ENCODE measurements at regions not wholly inside any gene's neighbourhood (a gene's known extent, or its start where the extent isn't known, plus 50 kb on each side); places are given as distances from the start of the nearest gene placed in this dataset.
A peak's percentile ranks its signal among the peaks of the same experiment; 100 is the strongest.

GRCh38 chr3:197364410-197365071 lies 66.1 kb upstream of the DLG1 start (continued):
- TF ChIP-seq TBX2 (CRISPR knock-in tag; IDR thresholded peaks at IDR 0.05; ENCODE audit: borderline replicate concordance) (peak; percentile 92), MTA3 (CRISPR knock-in tag; IDR thresholded peaks at IDR 0.05) (no peak), STAG1 (CRISPR knock-in tag; IDR thresholded peaks at IDR 0.05) (peak; percentile 10; the same call in 1 of the 2 replicates), NFIB (CRISPR knock-in tag; IDR thresholded peaks at IDR 0.05; ENCODE audit: borderline replicate concordance) (no peak), NFE2 (CRISPR knock-in tag; IDR thresholded peaks at IDR 0.05) (no peak), ZNF615 (CRISPR knock-in tag; IDR thresholded peaks at IDR 0.05; ENCODE audit: borderline replicate concordance) (no peak), ZNF614 (CRISPR knock-in tag; IDR thresholded peaks at IDR 0.05; ENCODE audit: borderline replicate concordance) (no peak), SIN3A (IDR thresholded peaks at IDR 0.05; ENCODE audit: borderline replicate concordance, low read depth, low read length) (0 out of 2 replicates have a peak, but pooled peaks have one; percentile 27), RERE (CRISPR knock-in tag; IDR thresholded peaks at IDR 0.05; ENCODE audit: low read depth) (no peak; the same call in 1 of the 2 replicates), ZNF441 (CRISPR knock-in tag; IDR thresholded peaks at IDR 0.05; ENCODE audit: borderline replicate concordance) (no peak), ZNF124 (CRISPR knock-in tag; IDR thresholded peaks at IDR 0.05) (no peak), ZNF326 (CRISPR knock-in tag; IDR thresholded peaks at IDR 0.05; ENCODE audit: borderline replicate concordance) (no peak), MIER2 (CRISPR knock-in tag; IDR thresholded peaks at IDR 0.05) (no peak), ZNF83 (CRISPR knock-in tag; IDR thresholded peaks at IDR 0.05; ENCODE audit: borderline replicate concordance) (no peak), FOXK1 (CRISPR knock-in tag; IDR thresholded peaks at IDR 0.05; ENCODE audit: borderline replicate concordance, low read depth) (no peak), YY1 (IDR thresholded peaks at IDR 0.05; ENCODE audit: insufficient read depth, insufficient replicate concordance, low read depth, low read length) (no peak), TCF7 (IDR thresholded peaks at IDR 0.05; ENCODE audit: low read depth) (peak; percentile 88), FOXC1 (CRISPR knock-in tag; IDR thresholded peaks at IDR 0.05; ENCODE audit: borderline replicate concordance) (no peak), IRX3 (CRISPR knock-in tag; IDR thresholded peaks at IDR 0.05; ENCODE audit: borderline replicate concordance, low read depth) (no peak), ZBTB46 (CRISPR knock-in tag; IDR thresholded peaks at IDR 0.05; ENCODE audit: borderline replicate concordance) (no peak), ZNF629 (CRISPR knock-in tag; conservative IDR thresholded peaks at IDR 0.05) (no peak; the same call in 1 of the 2 replicates)

All from HepG2 (cell line).